H9 (cell line): ENCODE measurements at regions not wholly inside any gene's neighbourhood (a gene's known extent, or its start where the extent isn't known, plus 50 kb on each side); places are given as distances from the start of the nearest gene placed in this dataset.

ENCODE experiments used
- DNase-seq: peaks from one replicate; pipeline ENCODE4 v3.0.0-alpha.2; 2017
- H2AFZ ChIP-seq: one replicate; pipeline ENCODE4 v1.6.1; 2013; ENCODE audit warnings: mild to moderate bottlenecking, low read length, control low read depth, moderate library complexity
- H2AK5ac ChIP-seq: 2 replicates; pipeline ENCODE4 v1.6.1; 2013; ENCODE audit warnings: low read length, control low read depth, mixed read lengths; ENCODE audit not compliant: insufficient read length
- H2BK120ac ChIP-seq: one replicate; pipeline ENCODE4 v1.6.1; 2013; ENCODE audit warnings: low read depth, mild to moderate bottlenecking, low read length, control low read depth, inconsistent platforms; ENCODE audit not compliant: poor library complexity, severe bottlenecking
- H2BK12ac ChIP-seq: 2 replicates; pipeline ENCODE4 v1.6.1; 2013; ENCODE audit warnings: low read length, control low read depth, mixed read lengths, low read depth; ENCODE audit not compliant: insufficient read length
- H2BK15ac ChIP-seq: 2 replicates; pipeline ENCODE4 v1.6.1; 2013; ENCODE audit warnings: low read depth, low read length, control low read depth
- H2BK20ac ChIP-seq: one replicate; pipeline ENCODE4 v1.6.1; 2013; ENCODE audit warnings: low read depth, mild to moderate bottlenecking, low read length, control low read depth, inconsistent platforms; ENCODE audit not compliant: poor library complexity, severe bottlenecking
- H2BK5ac ChIP-seq: 2 replicates; pipeline ENCODE4 v1.6.1; 2013; ENCODE audit warnings: low read length, control low read depth, mixed read lengths; ENCODE audit not compliant: insufficient read length
- H3K14ac ChIP-seq: 2 replicates; pipeline ENCODE4 v1.6.1; 2013; ENCODE audit warnings: low read length, control low read depth; ENCODE audit not compliant: insufficient read depth
- H3K18ac ChIP-seq: 2 replicates; pipeline ENCODE4 v1.6.1; 2013; ENCODE audit warnings: low read depth, mild to moderate bottlenecking, mixed read lengths, low read length, control low read depth; ENCODE audit not compliant: insufficient read length
- H3K23ac ChIP-seq: 2 replicates; pipeline ENCODE4 v1.6.1; 2013; ENCODE audit warnings: low read length, control low read depth, mixed read lengths, low read depth; ENCODE audit not compliant: insufficient read length
- H3K23me2 ChIP-seq: 2 replicates; pipeline ENCODE4 v1.6.1; 2013; ENCODE audit warnings: low read depth, mild to moderate bottlenecking, mixed read lengths, low read length, control low read depth; ENCODE audit not compliant: insufficient read length, poor library complexity, severe bottlenecking
- H3K27ac ChIP-seq: 2 replicates; pipeline ENCODE4 v1.5.1; 2013; ENCODE audit warnings: low read length, control low read depth, mixed read lengths, low read depth; ENCODE audit not compliant: insufficient read length
- H3K27me3 ChIP-seq: 2 replicates; pipeline ENCODE4 v1.6.1; 2013; ENCODE audit warnings: low read length, control low read depth, inconsistent platforms; ENCODE audit not compliant: insufficient read depth
- H3K4ac ChIP-seq: 2 replicates; pipeline ENCODE4 v1.6.1; 2013; ENCODE audit warnings: low read depth, mild to moderate bottlenecking, control low read depth, inconsistent platforms, low read length, moderate library complexity
- H3K4me1 ChIP-seq: 2 replicates; pipeline ENCODE4 v1.6.1; 2013; ENCODE audit warnings: low read length, control low read depth, inconsistent platforms; ENCODE audit not compliant: insufficient read depth
- H3K4me2 ChIP-seq: 2 replicates; pipeline ENCODE4 v1.6.1; 2013; ENCODE audit warnings: low read length, control low read depth, mixed read lengths; ENCODE audit not compliant: insufficient read length, insufficient read depth
- H3K56ac ChIP-seq: 2 replicates; pipeline ENCODE4 v1.6.1; 2013; ENCODE audit warnings: low read depth, mild to moderate bottlenecking, mixed read lengths, low read length, control low read depth; ENCODE audit not compliant: insufficient read length
- H3K79me1 ChIP-seq: 2 replicates; pipeline ENCODE4 v1.6.1; 2013; ENCODE audit warnings: low read depth, mild to moderate bottlenecking, moderate library complexity, low read length, control low read depth, inconsistent platforms; ENCODE audit not compliant: insufficient read depth, poor library complexity, severe bottlenecking
- H3K79me2 ChIP-seq: 2 replicates; pipeline ENCODE4 v1.6.1; 2013; ENCODE audit warnings: low read length, control low read depth, inconsistent platforms; ENCODE audit not compliant: insufficient read depth
- H3K9ac ChIP-seq: 2 replicates; pipeline ENCODE4 v1.6.1; 2013; ENCODE audit warnings: low read length, control low read depth, mixed read lengths; ENCODE audit not compliant: insufficient read length; ENCODE audit errors: extremely low read depth
- H3K9me3 ChIP-seq: one replicate; pipeline ENCODE4 v1.6.1; 2013; ENCODE audit warnings: low read depth, low read length, inconsistent platforms; ENCODE audit not compliant: control insufficient read depth
- H3T11ph ChIP-seq: one replicate; pipeline ENCODE4 v1.6.1; 2013; ENCODE audit warnings: mild to moderate bottlenecking, low read length, control low read depth, inconsistent platforms
- H4K20me1 ChIP-seq: one replicate; pipeline ENCODE4 v1.6.1; 2013; ENCODE audit not compliant: control insufficient read depth, insufficient read length, insufficient read depth
- H4K5ac ChIP-seq: 2 replicates; pipeline ENCODE4 v1.6.1; 2013; ENCODE audit warnings: low read depth, mild to moderate bottlenecking, mixed read lengths, low read length, control low read depth; ENCODE audit not compliant: insufficient read length
- H4K8ac ChIP-seq: replicated peaks from 2 replicates; pipeline ENCODE4 v1.6.1; 2013; ENCODE audit warnings: low read length, control low read depth, mixed read lengths, low read depth; ENCODE audit not compliant: insufficient read length
- H4K91ac ChIP-seq: 2 replicates; pipeline ENCODE4 v1.6.1; 2013; ENCODE audit warnings: low read depth, mild to moderate bottlenecking, moderate library complexity, mixed read lengths, low read length, control low read depth; ENCODE audit not compliant: insufficient read length
- H3K27ac Mint-ChIP-seq, 3 experiments: 2 replicates in 2 of 3; 3 replicates in 1 of 3; pipeline ENCODE4 v1.8.0; 2020 to 2021; ENCODE audit warnings: mixed read lengths in 3 of 3, mild to moderate bottlenecking in 1 of 3, moderate library complexity in 1 of 3
- H3K27me3 Mint-ChIP-seq: 2 replicates; pipeline ENCODE4 v1.8.0; 2021; ENCODE audit warnings: low read depth, mild to moderate bottlenecking, moderate library complexity, mixed read lengths
- H3K36me3 Mint-ChIP-seq, 3 experiments: 2 replicates in 2 of 3; 3 replicates in 1 of 3; pipeline ENCODE4 v1.8.0; 2020 to 2021; ENCODE audit warnings: low read depth in 3 of 3, mixed read lengths in 3 of 3; ENCODE audit not compliant: insufficient read depth in 1 of 3
- H3K4me1 Mint-ChIP-seq, 2 experiments: 2 replicates each; pipeline ENCODE4 v1.8.0; 2020; ENCODE audit warnings: mixed read lengths in 2 of 2
- H3K4me3 Mint-ChIP-seq, 2 experiments: 2 replicates in 1 of 2; 3 replicates in 1 of 2; pipeline ENCODE4 v1.8.0; 2020 to 2021; ENCODE audit warnings: mild to moderate bottlenecking in 2 of 2, mixed read lengths in 2 of 2, moderate library complexity in 1 of 2
- H3K9me3 Mint-ChIP-seq, 2 experiments: 2 replicates in 1 of 2; 3 replicates in 1 of 2; pipeline ENCODE4 v1.8.0; 2020; ENCODE audit warnings: mild to moderate bottlenecking in 2 of 2, mixed read lengths in 2 of 2, moderate library complexity in 1 of 2
- CTCF ChIP-seq: fragments of 200-600 bp; sonication (generic); conservative IDR thresholded peaks from 3 replicates; pipeline ENCODE4 v1.8.0; 2021; ENCODE audit warnings: antibody characterized with exemption, mild to moderate bottlenecking
- WGBS: extraction: QIAGEN DNeasy Blood & Tissue Kit; methylation state at CpG from one replicate; pipeline ENCODE4 v1.1.7; 2013; ENCODE audit warnings: missing lambda C conversion rate, low lambda C conversion rate, mixed read lengths; ENCODE audit not compliant: insufficient read length; ENCODE audit errors: extremely low coverage; 5-methylcytosine and 5-hydroxymethylcytosine counted together

- no peaks in the 10 kb centered on the region for H3K36me3 Mint-ChIP-seq
- Histone ChIP-seq H3T11ph (no peak overlapping the region), H3K4ac (no peak overlapping the region), H3K18ac (no peak overlapping the region), H2AFZ (no peak overlapping the region), H3K56ac (no peak overlapping the region), H2AK5ac (no peak overlapping the region), H4K5ac (no peak overlapping the region), H3K9ac (no peak overlapping the region), H4K91ac (no peak overlapping the region), H4K20me1 (no peaks in the 10 kb centered on the region), H3K79me2 (no peaks in the 10 kb centered on the region), H2BK15ac (no peak overlapping the region), H3K27ac (no peak overlapping the region), H2BK5ac (no peak overlapping the region), H3K4me2 (no peak overlapping the region), H3K14ac (no peak overlapping the region), H3K27me3 (no peaks in the 10 kb centered on the region), H2BK20ac (no peak overlapping the region), H3K23me2 (no peaks in the 10 kb centered on the region), H2BK12ac (no peak overlapping the region), H3K79me1 (no peaks in the 10 kb centered on the region), H2BK120ac (no peak overlapping the region), H3K4me1 (peaks cover 7% of the 10 kb centered on the region; the same call in 1 of the 2 replicates), H4K8ac (no peak overlapping the region), H3K9me3 (no peaks in the 10 kb centered on the region), H3K23ac (no peak overlapping the region)
- H3K27ac Mint-ChIP-seq = no peak overlapping the region
- no peak overlapping the region for H3K4me3 Mint-ChIP-seq
- no CpG with 5 or more reads among the region's 7 CpGs for WGBS
- DNase-seq = no peak
- peaks cover 30 to 34% of the 10 kb centered on the region in 2 experiments for H3K4me1 Mint-ChIP-seq
- no peak for TF ChIP-seq CTCF
- no peaks in the 10 kb centered on the region for H3K27me3 Mint-ChIP-seq
- H3K9me3 Mint-ChIP-seq = no peaks in the 10 kb centered on the region; a peak in 1 of 5 replicates
These were observed 154.9 kb upstream of the KLF12 start for GRCh38 chr13:74289107-74289506.
